PC-3 (cell line): ENCODE measurements at regions not wholly inside any gene's neighbourhood (a gene's known extent, or its start where the extent isn't known, plus 50 kb on each side); places are given as distances from the start of the nearest gene placed in this dataset.

Experiments
- ATAC-seq: fragments of 200-7000 bp; cut with Tn5 transposase; 2 replicates; pipeline ENCODE4 v1.9.1; 2020; ENCODE audit warnings: mild to moderate bottlenecking, moderate library complexity
- BruUV-seq: library from RNA; stranded (reverse); fragments of 400-500 nt; replicated peaks from 2 replicates; lab custom pipeline; 2021; lab: Mats Ljungman, UMichigan
- CTCF ChIA-PET: fragments of 300-600 bp; sonication (Branson Sonifier 250); formaldehyde crosslinking; loops from one replicate; lab custom pipeline; 2022; ENCODE audit warnings: antibody characterized with exemption; lab: Charles Lee
- POLR2A ChIA-PET: fragments of 300-600 bp; sonication (Branson Sonifier 250); formaldehyde crosslinking; loops from one replicate; lab custom pipeline; 2022; ENCODE audit warnings: antibody characterized with exemption; ENCODE audit not compliant: unreplicated experiment; lab: Charles Lee
- DNase-seq: peaks from one replicate; pipeline ENCODE4 v3.0.0-alpha.2; 2015
- H2AFZ ChIP-seq: fragments of 300-600 bp; sonication (generic); 2 replicates; pipeline ENCODE4 v1.6.0; 2016; ENCODE audit warnings: antibody characterized with exemption, low read length
- H3F3A ChIP-seq: fragments of 300-600 bp; sonication (generic); one replicate; pipeline ENCODE4 v1.6.0; 2017; ENCODE audit warnings: antibody characterized with exemption, low read length, control low read depth, mild to moderate bottlenecking; ENCODE audit not compliant: unreplicated experiment
- H3K27ac ChIP-seq: fragments of 300-600 bp; sonication (generic); 2 replicates; pipeline ENCODE4 v1.5.1; 2016; ENCODE audit warnings: mild to moderate bottlenecking, low read length
- H3K27me3 ChIP-seq: fragments of 300-600 bp; sonication (generic); 2 replicates; pipeline ENCODE4 v1.6.1; 2016; ENCODE audit warnings: low read length, mixed read lengths
- H3K36me3 ChIP-seq: fragments of 300-600 bp; sonication (generic); 2 replicates; pipeline ENCODE4 v1.6.1; 2016; ENCODE audit warnings: low read depth, mixed run types, low read length, mixed read lengths
- H3K4me1 ChIP-seq: fragments of 300-600 bp; sonication (generic); 2 replicates; pipeline ENCODE4 v1.5.1; 2016; ENCODE audit warnings: low read length; ENCODE audit not compliant: insufficient read depth
- H3K4me2 ChIP-seq: fragments of 300-600 bp; sonication (generic); 2 replicates; pipeline ENCODE4 v1.6.0; 2016; ENCODE audit warnings: low read length
- H3K4me3 ChIP-seq: fragments of 300-600 bp; sonication (generic); 2 replicates; pipeline ENCODE4 v1.5.1; 2016; ENCODE audit warnings: mild to moderate bottlenecking, low read length, mixed read lengths
- H3K79me2 ChIP-seq: fragments of 300-600 bp; sonication (generic); 2 replicates; pipeline ENCODE4 v1.6.1; 2017; ENCODE audit warnings: low read length, mixed read lengths
- H3K9ac ChIP-seq: fragments of 300-600 bp; sonication (generic); 2 replicates; pipeline ENCODE4 v1.6.0; 2016; ENCODE audit warnings: mild to moderate bottlenecking, low read length
- H3K9me2 ChIP-seq: fragments of 300-600 bp; sonication (generic); replicated peaks from 2 replicates; pipeline ENCODE4 v1.6.1; 2016; ENCODE audit warnings: mixed run types, low read length, mixed read lengths
- H3K9me3 ChIP-seq: fragments of 300-600 bp; sonication (generic); 2 replicates; pipeline ENCODE4 v1.6.1; 2016; ENCODE audit warnings: low read length, mixed read lengths
- H4K20me1 ChIP-seq: fragments of 300-600 bp; sonication (generic); 2 replicates; pipeline ENCODE4 v1.6.1; 2016; ENCODE audit warnings: low read length, mixed read lengths
- CTCF ChIP-seq: fragments of 300-600 bp; sonication (generic); conservative IDR thresholded peaks from 2 replicates; pipeline ENCODE4 v1.5.1; 2017; ENCODE audit warnings: antibody characterized with exemption, low read depth, mild to moderate bottlenecking, low read length
- EZH2 ChIP-seq: fragments of 300-600 bp; sonication (generic); IDR thresholded peaks from one replicate; pipeline ENCODE4 v1.6.1; 2017; ENCODE audit warnings: antibody characterized with exemption, mild to moderate bottlenecking, low read length; ENCODE audit not compliant: unreplicated experiment
- EZH2phosphoT487 ChIP-seq: fragments of 300-600 bp; sonication (generic); IDR thresholded peaks from 2 replicates; pipeline ENCODE4 v1.6.1; 2018; ENCODE audit warnings: mild to moderate bottlenecking, antibody characterized with exemption, low read length, borderline replicate concordance
- intact Hi-C: fragments of 100-400 bp; cut with micrococcal nuclease; formaldehyde crosslinking; loops from 2 replicates; pipeline ENCODE4 v1.9.0; 2023

GRCh38 chr6:45727819-45728449, 287.7 kb downstream of the CLIC5 start:
- TF ChIP-seq EZH2phosphoT487: no peak
- TF ChIP-seq EZH2: no peak
- TF ChIP-seq CTCF: no peak
- POLR2A ChIA-PET: no interaction called here
- CTCF ChIA-PET: interaction anchor here (0.6 kb wide), 1 partner anchor 100 kb away, joined by 6 read pairs; no protein-coding TSS in a partner anchor
- no peaks in the 10 kb centered on the region for H3K79me2 ChIP-seq
- H2AFZ ChIP-seq: no peak overlapping the region
- no peak overlapping the region for H3K4me3 ChIP-seq
- H3K9ac ChIP-seq: no peak overlapping the region
- peaks cover 8% of the 10 kb centered on the region; the same call in 1 of the 2 replicates for H3K4me1 ChIP-seq
- no peaks in the 10 kb centered on the region for H3K9me2 ChIP-seq
- H3F3A ChIP-seq: no peaks in the 10 kb centered on the region
- H3K36me3 ChIP-seq: no peaks in the 10 kb centered on the region
- no peaks in the 10 kb centered on the region; the same call in 1 of the 2 replicates for H3K27me3 ChIP-seq
- no peak for DNase-seq
- no TSS peak for BruUV-seq
- H3K27ac ChIP-seq: no peak overlapping the region
- H4K20me1 ChIP-seq: no peaks in the 10 kb centered on the region
- intact Hi-C loops: no loop called here
- no peak for ATAC-seq
- no peak overlapping the region for H3K4me2 ChIP-seq
- H3K9me3 ChIP-seq: no peaks in the 10 kb centered on the region

- Histone ChIP-seq H3F3A (no peaks in the 10 kb centered on the region), H3K27ac (no peak overlapping the region), H3K9ac (no peak overlapping the region), H3K4me1 (peaks cover 8% of the 10 kb centered on the region; the same call in 1 of the 2 replicates), H4K20me1 (no peaks in the 10 kb centered on the region), H3K79me2 (no peaks in the 10 kb centered on the region), H3K9me3 (no peaks in the 10 kb centered on the region), H3K36me3 (no peaks in the 10 kb centered on the region), H3K4me3 (no peak overlapping the region), H3K4me2 (no peak overlapping the region), H3K9me2 (no peaks in the 10 kb centered on the region), H3K27me3 (no peaks in the 10 kb centered on the region), H2AFZ (no peak overlapping the region)
- ChIA-PET CTCF (interaction anchor here (0.6 kb wide), 1 partner anchor 100 kb away, joined by 6 read pairs; no protein-coding TSS in a partner anchor), POLR2A (no interaction called here)
- ATAC-seq (no peak), DNase-seq (no peak)
- intact Hi-C loops: no loop called here
- BruUV-seq: no TSS peak
- TF ChIP-seq CTCF (no peak), EZH2 (no peak), EZH2phosphoT487 (no peak)
Observed at GRCh38 chr6:45727228-45727627, 288.4 kb downstream of the CLIC5 start.

GRCh38 chr6:45726444-45726843, 289.2 kb downstream of the CLIC5 start:
- Histone ChIP-seq H4K20me1 (no peaks in the 10 kb centered on the region), H3K4me1 (peaks cover 8% of the 10 kb centered on the region; the same call in 1 of the 2 replicates), H3K36me3 (no peaks in the 10 kb centered on the region), H3K27ac (no peak overlapping the region), H3K9ac (no peak overlapping the region), H3K4me2 (no peak overlapping the region), H3K27me3 (no peaks in the 10 kb centered on the region), H3K9me2 (no peaks in the 10 kb centered on the region), H3F3A (no peaks in the 10 kb centered on the region), H2AFZ (no peak overlapping the region), H3K9me3 (no peaks in the 10 kb centered on the region), H3K4me3 (no peak overlapping the region), H3K79me2 (no peaks in the 10 kb centered on the region)
- ChIA-PET POLR2A (no interaction called here), CTCF (interaction anchor here (0.5 kb wide), 1 partner anchor 101 kb away, joined by 3 read pairs; no protein-coding TSS in a partner anchor)
- TF ChIP-seq CTCF (no peak), EZH2phosphoT487 (no peak), EZH2 (no peak)
- DNase-seq (no peak), ATAC-seq (no peak)
- intact Hi-C loops: no loop called here
- no TSS peak for BruUV-seq
